Left kidney (tissue), 1 donor: ENCODE measurements at regions not wholly inside any gene's neighbourhood (a gene's known extent, or its start where the extent isn't known, plus 50 kb on each side); places are given as distances from the start of the nearest gene placed in this dataset.

ENCODE experiments used
- DNase-seq: peaks from one replicate; pipeline ENCODE4 v3.0.0-alpha.2; 2013

- no peak for DNase-seq
Measured at GRCh38 chr13:69571606-69572323, 535.9 kb upstream of the ATXN8OS start.

- DNase-seq = no peak
Measured at GRCh38 chr13:69567514-69567913, 540.1 kb upstream of the ATXN8OS start.

GRCh38 chr13:69566104-69566716 is 541.4 kb upstream of the ATXN8OS start:
- no peak for DNase-seq

DNA sequence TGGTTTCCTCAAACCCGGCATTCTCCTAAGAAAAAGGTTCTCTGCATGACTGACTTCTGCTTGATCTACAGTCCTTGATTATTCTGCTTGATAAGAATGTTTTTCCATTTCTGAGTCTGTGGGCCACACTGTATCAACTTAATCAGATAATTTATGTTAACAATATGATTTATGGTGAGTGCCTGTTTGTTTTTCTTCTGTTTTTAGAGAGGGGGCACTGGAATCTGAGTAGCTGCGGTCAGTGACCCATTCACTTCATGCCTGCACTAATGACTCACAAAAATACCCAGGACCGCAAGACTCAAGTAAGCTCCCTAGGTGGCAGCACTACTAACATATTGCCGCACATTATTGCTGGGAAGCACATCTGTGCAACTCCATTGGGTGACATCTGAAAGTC is 542.3 kb upstream of the ATXN8OS start:
- DNase-seq = no peak

DNA sequence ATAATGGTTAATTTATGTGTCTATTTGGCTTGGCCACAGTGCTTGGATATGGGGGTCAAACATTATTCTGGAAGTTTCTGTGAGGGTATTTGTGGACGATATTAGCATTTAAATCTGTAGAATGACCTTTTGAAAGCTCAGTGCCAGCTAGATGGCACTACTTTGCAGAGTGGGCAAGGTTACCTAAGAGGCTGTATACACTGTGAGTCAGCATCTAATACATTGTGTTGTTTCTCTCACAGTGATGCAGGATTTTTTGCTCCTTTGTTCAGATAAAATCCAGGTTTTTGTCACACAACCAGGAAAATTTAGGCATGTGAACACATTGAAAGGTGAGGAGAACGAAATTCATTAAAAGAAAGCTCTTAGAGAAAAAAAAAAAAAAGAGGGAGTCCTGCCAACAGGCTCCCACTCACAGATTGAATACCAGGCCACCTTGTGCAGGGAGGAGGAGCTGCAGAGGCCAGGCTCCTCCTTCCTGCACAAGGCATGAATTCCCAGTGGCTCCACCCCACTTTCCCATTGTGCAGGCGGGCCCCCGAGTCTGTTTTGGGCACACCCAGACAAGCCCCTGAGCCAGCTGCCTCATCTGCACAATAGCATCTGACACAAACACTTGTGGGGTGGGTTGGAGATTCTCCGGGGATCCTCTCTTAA is 551.0 kb upstream of the ATXN8OS start:
- DNase-seq = no peak

DNA sequence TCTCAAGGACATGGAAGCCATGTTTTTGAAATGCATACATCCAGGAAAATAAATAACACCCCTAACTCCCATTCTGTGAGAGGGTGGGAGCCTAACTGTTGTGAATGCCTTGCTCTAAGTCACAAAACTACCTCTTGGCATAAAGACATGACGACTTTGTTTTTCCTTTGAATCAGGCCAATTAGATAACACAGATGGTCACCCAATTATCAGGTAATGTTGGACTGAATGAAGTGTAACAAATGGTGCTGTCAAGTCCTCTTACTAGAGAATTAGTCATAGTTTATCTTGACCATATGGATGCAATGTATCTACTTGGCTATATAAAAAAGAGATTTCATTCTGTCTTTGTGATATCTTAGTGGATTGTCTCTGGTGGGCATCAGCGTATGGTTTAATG is 553.6 kb upstream of the ATXN8OS start:
- DNase-seq = no peak

- no peak for DNase-seq
Measured at GRCh38 chr13:69551193-69551592, 556.4 kb upstream of the ATXN8OS start.

GRCh38 chr13:69547780-69548179 is 559.8 kb upstream of the ATXN8OS start:
- no peak for DNase-seq

- DNase-seq = no peak
Measured at GRCh38 chr13:69545551-69545950, 562.1 kb upstream of the ATXN8OS start.

DNA sequence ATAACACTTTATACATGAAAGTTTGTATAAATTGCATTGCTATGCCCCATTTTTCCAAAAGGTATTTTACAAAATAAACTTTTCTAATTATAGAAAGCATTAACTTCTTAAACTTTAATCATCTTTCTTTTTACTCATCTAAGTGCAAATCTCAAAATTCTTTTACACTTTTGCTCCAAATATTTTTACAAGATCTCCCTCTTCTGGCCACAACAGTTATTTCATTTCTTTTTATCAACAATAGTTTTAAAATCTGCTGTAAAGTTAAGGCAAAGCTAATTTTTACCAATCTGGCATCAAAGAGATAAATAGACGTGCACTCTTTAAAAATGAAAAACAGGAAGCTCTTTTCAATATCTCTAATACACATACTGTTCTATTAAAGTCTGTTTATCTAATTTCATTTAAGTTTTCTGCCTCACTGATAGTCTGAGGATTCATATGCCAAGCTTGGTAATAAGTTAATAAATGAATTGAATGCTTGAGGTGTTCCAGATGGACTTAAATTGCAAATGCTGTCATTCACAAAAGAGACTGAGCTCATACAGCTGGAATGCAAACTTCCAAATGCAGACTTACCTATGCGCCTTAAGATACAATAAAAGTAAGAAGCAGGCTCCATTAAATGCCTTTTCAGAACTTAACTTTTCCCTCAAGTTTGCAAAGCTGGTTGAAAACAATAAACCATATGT is 583.0 kb upstream of the ATXN8OS start:
- no peak for DNase-seq

- DNase-seq = no peak
Measured at GRCh38 chr13:69496981-69497380, 610.6 kb upstream of the ATXN8OS start.

DNA sequence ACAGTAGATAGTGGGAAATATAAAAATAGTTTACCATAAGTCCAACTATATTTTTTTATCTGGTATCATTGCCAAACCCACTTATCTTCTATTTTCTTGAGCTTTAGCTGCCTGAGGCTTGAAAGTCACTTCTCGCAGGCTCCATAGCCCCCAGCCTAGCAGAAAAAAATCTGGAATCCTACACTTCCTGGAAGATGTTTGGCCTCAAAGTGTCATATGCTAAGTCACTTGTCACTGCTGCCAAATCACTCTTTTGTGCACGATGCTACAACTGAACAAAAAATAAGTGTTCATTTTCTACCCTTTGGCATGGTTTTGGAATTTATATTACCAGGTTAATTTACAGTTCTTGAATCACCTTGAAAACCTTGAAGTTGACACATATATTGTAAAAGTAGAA is 612.5 kb upstream of the ATXN8OS start:
- DNase-seq = no peak

DNA sequence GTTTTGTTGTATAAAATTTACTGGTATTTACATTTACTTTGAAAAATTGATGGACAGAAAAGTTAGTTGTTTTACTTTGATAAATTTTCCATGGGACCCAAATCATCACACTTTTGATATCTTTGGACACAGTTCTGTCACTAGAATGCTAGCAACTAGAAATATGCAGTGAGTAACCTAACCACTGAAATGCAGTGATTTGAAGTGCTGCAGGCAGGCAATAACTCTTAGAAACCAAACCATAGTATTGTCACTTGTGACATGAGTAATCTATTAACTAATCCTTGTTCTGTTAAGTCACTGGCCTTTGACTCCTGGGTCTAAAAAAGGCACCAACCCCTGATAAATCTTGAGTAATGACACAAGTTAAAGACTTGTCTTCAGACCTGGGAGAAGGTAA is 620.0 kb upstream of the ATXN8OS start:
- DNase-seq = no peak

- DNase-seq = no peak
Measured at GRCh38 chr13:69485991-69486592, 621.5 kb upstream of the ATXN8OS start.

- DNase-seq = no peak
Measured at GRCh38 chr13:69477451-69477850, 630.2 kb upstream of the ATXN8OS start.

DNA sequence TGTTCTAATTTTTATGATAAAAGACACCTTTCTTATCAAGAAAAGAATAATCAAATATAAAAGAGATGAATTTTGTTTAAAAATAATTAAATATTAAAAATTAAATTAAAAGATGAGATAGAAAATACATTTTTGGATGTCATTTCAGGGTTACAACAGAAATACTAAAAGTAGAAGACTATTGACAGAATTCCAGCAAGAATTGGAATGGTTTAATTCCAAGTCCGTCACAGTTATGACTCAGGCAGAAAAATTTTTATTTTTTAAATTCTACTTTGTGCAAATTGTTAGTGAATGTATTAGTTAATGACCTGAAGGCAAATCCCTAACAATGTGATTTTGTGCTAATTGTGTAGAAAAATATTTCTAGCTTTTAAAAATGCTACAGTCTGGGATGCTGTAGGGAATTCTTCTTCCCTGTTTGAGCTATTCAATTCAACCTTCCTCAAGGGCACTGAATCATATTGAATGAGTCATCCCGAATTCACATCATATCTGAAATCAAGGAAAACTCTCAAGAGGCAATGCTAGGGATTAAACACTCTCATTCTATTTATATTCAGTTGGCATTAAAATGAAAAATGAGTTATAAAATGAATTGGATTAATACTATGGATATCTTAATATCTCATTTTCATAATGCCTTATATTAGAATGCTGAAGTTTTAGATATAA is 633.5 kb upstream of the ATXN8OS start:
- DNase-seq = no peak

- DNase-seq = no peak
Measured at GRCh38 chr13:69468624-69469023, 639.0 kb upstream of the ATXN8OS start.

- DNase-seq = no peak
Measured at GRCh38 chr13:69461397-69461796, 646.2 kb upstream of the ATXN8OS start.

- DNase-seq = no peak
Measured at GRCh38 chr13:69459346-69459745, 648.3 kb upstream of the ATXN8OS start.

DNA sequence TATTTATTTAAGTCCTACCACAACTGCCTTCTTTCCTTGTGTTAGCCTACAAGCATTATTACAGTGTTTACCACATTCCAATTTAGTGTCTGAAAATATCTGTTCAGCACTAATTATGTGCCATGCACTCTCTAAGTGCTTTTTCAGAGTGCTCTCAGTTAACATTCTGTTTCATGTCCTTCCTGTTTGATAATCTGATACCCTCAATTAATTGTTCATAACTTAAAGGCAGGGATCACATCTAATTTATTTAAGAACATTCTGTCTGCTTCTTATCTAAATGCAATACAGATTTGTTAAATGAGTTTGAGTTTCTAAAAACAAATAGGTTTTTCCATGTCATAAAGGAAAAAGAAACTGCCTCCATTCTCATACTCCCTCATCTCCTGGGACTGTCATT is 649.6 kb upstream of the ATXN8OS start:
- no peak for DNase-seq

DNA sequence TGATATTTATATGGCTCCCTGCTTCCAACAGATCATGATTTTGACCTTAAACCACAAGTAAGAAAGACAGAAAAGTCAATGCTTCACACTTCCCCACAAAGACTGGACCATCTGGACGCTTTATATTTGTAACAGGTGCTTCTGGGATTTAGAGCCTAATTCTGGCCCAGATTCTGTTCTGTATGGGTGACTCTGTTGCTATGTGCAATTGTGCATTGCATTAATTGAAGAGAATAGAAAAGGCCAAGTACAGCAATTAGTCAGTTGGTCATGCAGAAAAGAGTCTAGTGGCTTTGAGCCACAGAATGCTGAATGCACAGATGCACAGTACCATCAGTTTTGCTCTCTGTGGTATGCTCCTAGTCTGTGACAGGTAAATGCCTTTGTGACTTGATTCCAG is 657.4 kb upstream of the ATXN8OS start:
- no peak for DNase-seq

DNA sequence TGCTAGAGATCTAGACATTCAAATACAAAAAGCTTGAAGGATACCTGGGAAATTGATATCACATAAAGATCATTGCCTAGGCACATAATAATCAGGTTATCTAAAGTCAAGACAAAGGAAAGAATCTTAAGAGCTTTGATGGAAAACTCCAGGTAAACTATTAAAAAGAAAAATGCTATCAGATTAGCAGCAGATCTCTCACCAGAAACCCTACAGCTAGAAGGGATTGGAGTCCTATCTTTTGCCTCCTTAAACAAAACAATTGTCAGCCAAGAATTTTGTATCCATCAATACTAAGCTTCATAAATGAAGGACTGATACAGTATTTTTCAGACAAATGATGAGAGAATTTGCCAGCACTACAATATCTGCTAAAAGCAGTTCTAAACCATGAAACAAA is 682.4 kb upstream of the ATXN8OS start:
- DNase-seq = no peak
